Esophagus (tissue), 2 donors: ENCODE measurements at regions not wholly inside any gene's neighbourhood (a gene's known extent, or its start where the extent isn't known, plus 50 kb on each side); places are given as distances from the start of the nearest gene placed in this dataset.

Experiments
- H3K27ac ChIP-seq, 2 donors: one replicate each; pipeline ENCODE4 v1.5.1; 2013; ENCODE audit warnings: low read depth in 2 of 2, mild to moderate bottlenecking in 2 of 2, inconsistent platforms in 1 of 2, low read length in 1 of 2, moderate library complexity in 1 of 2
- H3K27me3 ChIP-seq, 2 donors: one replicate each; pipeline ENCODE4 v1.6.1; 2013; ENCODE audit warnings: low read length in 2 of 2, control low read depth in 1 of 2, mild to moderate bottlenecking in 1 of 2; ENCODE audit not compliant: insufficient read depth in 2 of 2, control insufficient read depth in 1 of 2
- H3K36me3 ChIP-seq, 2 donors: one replicate each; pipeline ENCODE4 v1.6.1; 2013; ENCODE audit warnings: low read length in 1 of 2; ENCODE audit not compliant: control insufficient read depth in 2 of 2, insufficient read depth in 2 of 2
- H3K4me1 ChIP-seq, 2 donors: one replicate each; pipeline ENCODE4 v1.6.1; 2013; ENCODE audit warnings: low read length in 1 of 2; ENCODE audit not compliant: control insufficient read depth in 2 of 2, insufficient read depth in 2 of 2
- H3K4me3 ChIP-seq, 2 donors: one replicate each; pipeline ENCODE4 v1.5.1; 2013; ENCODE audit warnings: low read length in 2 of 2, mild to moderate bottlenecking in 2 of 2, low read depth in 1 of 2, moderate library complexity in 1 of 2
- H3K9me3 ChIP-seq, 2 donors: one replicate each; pipeline ENCODE4 v1.6.1; 2013; ENCODE audit warnings: mild to moderate bottlenecking in 2 of 2, low read depth in 1 of 2, low read length in 1 of 2, moderate library complexity in 1 of 2; ENCODE audit not compliant: control insufficient read depth in 2 of 2, insufficient read depth in 1 of 2
- WGBS, 2 donors: extraction: QIAGEN DNeasy Blood & Tissue Kit; methylation state at CpG; one replicate each; pipeline ENCODE4 v1.1.7; 2013; 5-methylcytosine and 5-hydroxymethylcytosine counted together
- donor health status: healthy with polysubstance abuse.
- donor health status: Bipolar disorder and iron deficiency.

DNA sequence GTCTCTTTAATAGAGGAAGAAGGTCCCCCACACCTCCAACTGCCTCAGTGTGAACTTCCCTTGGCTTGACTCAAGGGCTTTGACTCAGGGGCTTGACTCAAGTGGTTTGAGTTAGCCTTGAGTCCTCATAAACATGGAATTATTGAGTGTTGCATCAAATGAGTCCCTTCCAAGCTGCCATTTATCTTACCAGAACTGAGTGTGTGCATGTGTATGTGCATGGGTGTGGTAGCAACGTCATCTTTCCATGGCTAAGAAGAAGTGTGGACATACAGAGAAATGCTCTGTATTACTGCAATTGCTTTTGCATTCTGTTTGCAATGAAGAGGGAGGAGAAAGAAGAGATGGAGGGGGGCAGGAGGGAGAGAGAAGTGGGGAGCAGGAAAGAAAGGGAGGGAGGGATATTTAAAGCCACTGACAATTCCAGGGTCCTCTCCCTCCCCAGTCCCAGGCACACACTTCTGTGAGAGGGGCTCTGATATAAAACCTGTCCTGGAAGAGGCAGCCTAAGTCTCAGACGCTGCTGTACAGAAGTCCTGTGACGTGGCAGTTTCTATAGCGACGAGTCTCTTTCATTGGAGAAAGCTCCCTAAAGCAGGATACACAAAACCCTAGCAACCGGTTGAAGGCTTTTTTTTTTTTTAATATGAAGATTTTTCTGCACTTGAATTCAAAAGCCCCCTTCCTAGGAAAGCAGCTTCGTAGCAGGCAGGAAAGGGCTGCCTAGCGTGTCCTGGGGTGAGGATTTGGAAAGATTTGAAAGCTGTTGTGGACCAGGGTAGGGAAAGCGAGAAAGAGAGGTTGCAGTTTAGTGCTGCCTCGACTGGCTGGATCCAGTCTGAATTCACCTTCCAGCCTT lies 93.3 kb upstream of the MAP1B start:
- Histone ChIP-seq H3K9me3 (no peaks in the 10 kb centered on the region), H3K4me3 (no peak overlapping the region), H3K27ac (no peak overlapping the region), H3K36me3 (no peaks in the 10 kb centered on the region), H3K27me3 (no peaks in the 10 kb centered on the region), H3K4me1 (peaks cover 0 to 2% of the 10 kb centered on the region in 2 donors)
- WGBS, 2 donors, result 51 to 56% methylated on average over 10 of the region's 10 CpGs

DNA sequence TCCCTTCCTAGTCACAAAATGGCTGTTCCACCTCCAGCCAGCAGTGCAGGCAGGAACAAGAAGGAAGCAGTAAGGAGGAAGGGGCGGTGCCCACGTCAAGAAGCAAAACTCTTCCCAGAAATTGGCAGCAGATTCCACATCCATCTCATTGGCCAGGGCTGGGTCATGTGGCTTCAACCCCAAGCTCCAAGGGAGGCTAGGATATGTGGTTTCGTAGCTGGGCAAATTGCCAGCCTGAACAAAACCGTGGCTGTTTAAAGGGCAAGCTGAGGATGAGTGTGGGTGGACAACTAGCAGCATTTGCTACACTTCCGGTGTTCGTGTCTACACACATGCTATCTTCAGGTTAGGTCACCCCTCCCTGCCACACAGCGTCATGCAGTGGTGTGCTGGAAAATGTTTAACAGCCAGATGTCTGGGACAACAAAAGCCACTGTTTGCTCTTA lies 92.1 kb upstream of the MAP1B start:
- Histone ChIP-seq H3K4me1 (peaks cover 2% of the 10 kb centered on the region in 2 donors), H3K36me3 (no peaks in the 10 kb centered on the region), H3K27ac (no peak overlapping the region), H3K9me3 (no peaks in the 10 kb centered on the region), H3K4me3 (no peak overlapping the region), H3K27me3 (no peaks in the 10 kb centered on the region)
- 45 to 49% methylated on average over 7 of the region's 7 CpGs for WGBS, 2 donors

DNA sequence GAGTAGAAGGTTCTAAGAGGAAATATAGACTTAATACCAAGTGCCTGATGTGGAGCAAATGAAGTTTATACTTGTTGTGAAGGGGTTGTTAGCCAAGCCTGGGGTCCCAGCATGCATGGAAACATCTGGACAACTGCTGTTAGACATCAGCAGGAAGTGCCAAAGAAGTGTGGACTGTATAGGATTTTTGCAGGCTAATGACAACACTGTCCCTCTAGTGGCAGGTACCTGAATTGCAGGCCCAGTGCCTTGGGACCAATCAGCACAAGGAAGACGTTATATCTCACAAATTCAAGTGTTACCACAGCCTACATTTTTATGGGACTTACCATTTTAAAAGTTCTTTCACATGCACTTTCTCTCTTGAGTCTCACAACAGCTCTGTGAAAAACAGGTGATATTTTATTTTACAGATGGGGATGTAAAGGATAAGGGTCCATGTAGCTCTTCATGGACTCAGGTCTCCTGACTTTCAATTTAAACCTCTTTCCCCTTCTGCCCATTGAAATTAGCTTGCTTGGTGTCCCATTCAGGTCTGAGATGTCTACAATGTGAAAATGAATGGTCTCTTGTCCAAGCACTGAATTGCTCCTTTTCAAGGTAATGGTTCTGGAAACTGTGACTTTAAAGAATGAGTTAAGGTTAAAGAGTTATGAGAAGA lies 89.0 kb upstream of the MAP1B start:
- 44 to 49% methylated on average over 1 of the region's 1 CpG for WGBS, 2 donors
- no peaks in the 10 kb centered on the region for H3K36me3 ChIP-seq
- no peak overlapping the region for H3K27ac ChIP-seq
- no peaks in the 10 kb centered on the region for H3K9me3 ChIP-seq
- H3K27me3 ChIP-seq, result peaks cover 0 to 3% of the 10 kb centered on the region in 2 donors
- peaks cover 2% of the 10 kb centered on the region in 2 donors for H3K4me1 ChIP-seq
- no peak overlapping the region for H3K4me3 ChIP-seq

DNA sequence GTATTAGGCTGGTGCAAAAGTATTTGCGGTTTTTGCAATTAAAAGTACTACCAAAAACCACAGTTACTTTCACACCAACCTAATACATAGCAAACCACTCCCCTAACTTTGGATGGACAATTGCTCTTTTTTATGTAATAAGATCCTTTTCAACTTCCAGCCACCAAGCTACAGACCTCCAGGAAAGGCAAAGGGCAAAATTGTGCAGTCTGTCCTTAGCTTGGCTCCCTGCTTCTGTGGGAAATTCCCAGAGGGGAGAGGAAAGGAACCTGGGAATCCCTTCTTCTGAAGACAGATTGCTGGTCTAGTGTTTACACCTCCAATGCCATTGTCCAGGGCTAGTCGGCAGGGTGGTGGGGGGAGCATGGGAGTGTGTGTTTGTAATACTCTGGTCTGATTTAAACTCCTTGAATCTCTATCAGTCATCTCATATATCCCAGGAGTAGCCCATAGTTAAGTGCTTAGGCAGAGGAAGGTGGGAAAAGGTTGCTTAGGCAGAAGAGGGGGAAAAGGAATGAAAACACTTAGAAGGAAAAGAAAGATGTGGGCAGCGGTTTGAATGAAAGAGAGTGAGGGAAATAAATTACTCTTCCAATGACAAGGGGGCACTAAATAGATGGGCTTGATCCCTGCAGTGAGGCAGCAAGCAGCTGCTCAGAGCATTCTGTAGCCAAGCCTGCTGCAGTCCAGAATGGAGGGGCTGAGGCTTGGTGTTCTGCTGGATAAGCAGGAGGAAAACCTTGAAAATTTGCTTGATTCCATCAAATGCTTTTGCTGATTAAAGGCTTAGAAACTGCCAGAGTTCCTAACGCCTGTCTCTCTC lies 86.9 kb upstream of the MAP1B start:
- Histone ChIP-seq H3K36me3 (no peaks in the 10 kb centered on the region), H3K4me3 (no peak overlapping the region), H3K4me1 (peaks cover 0 to 2% of the 10 kb centered on the region in 2 donors), H3K27ac (no peak overlapping the region), H3K9me3 (no peaks in the 10 kb centered on the region), H3K27me3 (peaks cover 0 to 3% of the 10 kb centered on the region in 2 donors)
- WGBS, 2 donors, result 54 to 64% methylated on average over 4 of the region's 4 CpGs

DNA sequence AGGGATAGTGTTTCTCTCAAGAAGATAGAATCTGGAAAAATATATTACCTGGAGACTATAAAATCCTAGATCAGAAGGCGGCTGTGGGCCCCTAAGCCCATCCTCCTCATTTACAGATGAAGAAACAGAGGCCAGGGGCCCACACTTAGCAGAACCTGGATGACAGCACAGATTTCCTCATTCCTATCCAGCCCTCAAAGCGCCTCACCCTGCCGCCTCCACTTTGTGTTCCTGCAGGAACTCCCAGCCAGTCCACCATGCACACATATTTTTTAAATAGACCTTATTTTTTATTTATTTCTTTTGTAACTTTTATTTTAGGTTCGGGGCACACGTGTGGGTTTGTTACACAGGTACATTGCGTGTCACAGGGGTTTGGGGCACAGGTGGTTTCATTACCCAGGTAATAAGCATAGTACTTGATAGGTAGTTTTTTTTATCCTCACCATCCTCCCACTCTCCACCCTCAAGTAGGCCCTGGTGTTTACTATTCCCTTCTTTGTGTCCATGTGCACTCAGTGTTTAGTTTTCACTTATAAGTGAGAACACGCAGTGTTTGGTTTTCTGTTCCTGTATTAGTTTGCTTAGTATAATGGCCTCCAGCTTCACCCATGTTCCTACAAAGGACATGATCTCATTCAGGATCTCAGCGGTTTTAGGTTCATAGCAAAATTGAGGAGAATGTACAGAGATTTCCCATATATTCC lies 85.5 kb upstream of the MAP1B start:
- Histone ChIP-seq H3K4me1 (peaks cover 0 to 2% of the 10 kb centered on the region in 2 donors), H3K36me3 (no peaks in the 10 kb centered on the region), H3K27me3 (peaks cover 0 to 3% of the 10 kb centered on the region in 2 donors), H3K9me3 (no peaks in the 10 kb centered on the region), H3K27ac (no peak overlapping the region), H3K4me3 (no peak overlapping the region)
- WGBS, 2 donors, result 87 to 93% methylated on average over 8 of the region's 8 CpGs

DNA sequence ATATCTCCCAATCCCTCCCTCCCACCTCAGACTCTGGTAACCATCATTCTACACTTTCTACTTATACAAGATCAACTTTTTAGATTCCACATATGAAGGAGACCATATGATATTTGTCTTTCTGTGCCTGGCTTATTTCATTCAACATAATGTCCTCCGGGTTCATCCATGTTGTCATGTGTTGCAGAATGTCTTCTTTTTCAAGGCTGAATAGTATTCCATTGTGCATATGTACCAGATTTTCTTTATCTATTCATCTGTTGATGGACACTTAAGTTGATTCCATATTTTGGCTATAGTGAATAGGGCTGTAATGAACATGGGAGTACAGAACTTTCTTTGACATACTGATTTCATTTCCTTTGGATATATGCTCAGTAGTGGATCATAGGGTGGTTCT lies 78.9 kb upstream of the MAP1B start:
- 95 to 98% methylated on average over 1 of the region's 1 CpG for WGBS, 2 donors
- no peak overlapping the region for H3K27ac ChIP-seq

DNA sequence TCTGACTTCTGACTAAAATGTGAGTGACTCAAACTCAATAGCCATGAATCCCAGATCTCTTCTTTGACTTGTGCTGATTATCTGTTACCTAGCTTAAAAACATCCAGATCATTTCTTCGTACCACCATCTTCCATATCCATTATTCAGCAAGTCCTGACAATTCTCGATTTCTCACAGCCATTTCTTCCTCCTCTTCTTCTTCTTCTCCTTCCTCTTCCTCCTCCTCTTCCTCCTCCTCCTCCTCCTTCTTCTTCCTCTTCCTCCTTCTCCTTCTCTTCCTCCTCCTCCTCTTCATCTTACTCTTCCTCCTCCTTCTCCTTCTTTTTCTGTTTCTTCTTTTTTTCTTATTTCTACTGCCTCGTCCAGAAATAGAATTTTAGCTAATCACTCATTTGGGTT lies 77.0 kb upstream of the MAP1B start:
- Histone ChIP-seq H3K9me3 (no peaks in the 10 kb centered on the region), H3K4me3 (no peak overlapping the region), H3K4me1 (no peaks in the 10 kb centered on the region), H3K27ac (no peak overlapping the region), H3K27me3 (no peaks in the 10 kb centered on the region), H3K36me3 (no peaks in the 10 kb centered on the region)
- 88 to 90% methylated on average over 3 of the region's 3 CpGs for WGBS, 2 donors

More for the DNA sequence above, 78.9 kb upstream of the MAP1B start:
- Histone ChIP-seq H3K4me1 (no peaks in the 10 kb centered on the region), H3K9me3 (no peaks in the 10 kb centered on the region), H3K4me3 (no peak overlapping the region), H3K27me3 (no peaks in the 10 kb centered on the region), H3K36me3 (no peaks in the 10 kb centered on the region)

DNA sequence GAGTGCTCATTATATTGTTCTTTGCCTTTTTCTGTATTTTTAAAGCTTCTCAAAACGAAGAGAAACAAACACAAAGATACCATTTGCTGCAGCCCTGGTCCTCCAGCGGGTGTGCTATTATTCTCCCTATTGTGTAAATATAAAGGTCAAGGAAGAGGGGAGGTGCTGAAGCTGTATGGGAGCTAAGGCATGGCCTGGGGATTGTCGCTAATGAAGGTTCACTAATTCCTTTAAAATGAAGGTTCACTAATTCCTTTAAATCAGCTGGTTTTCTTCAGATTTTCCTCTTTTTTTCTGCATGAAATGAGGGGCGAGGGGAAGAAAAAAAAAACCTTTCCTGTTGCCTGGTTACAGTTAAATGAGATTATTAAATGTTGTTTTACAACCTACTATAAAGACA lies 74.5 kb upstream of the MAP1B start:
- 59 to 76% methylated on average over 4 of the region's 4 CpGs for WGBS, 2 donors
- H3K36me3 ChIP-seq, result no peaks in the 10 kb centered on the region
- no peaks in the 10 kb centered on the region for H3K27me3 ChIP-seq
- H3K4me3 ChIP-seq, result no peak overlapping the region
- no peaks in the 10 kb centered on the region for H3K9me3 ChIP-seq
- no peaks in the 10 kb centered on the region for H3K4me1 ChIP-seq
- H3K27ac ChIP-seq, result no peak overlapping the region

DNA sequence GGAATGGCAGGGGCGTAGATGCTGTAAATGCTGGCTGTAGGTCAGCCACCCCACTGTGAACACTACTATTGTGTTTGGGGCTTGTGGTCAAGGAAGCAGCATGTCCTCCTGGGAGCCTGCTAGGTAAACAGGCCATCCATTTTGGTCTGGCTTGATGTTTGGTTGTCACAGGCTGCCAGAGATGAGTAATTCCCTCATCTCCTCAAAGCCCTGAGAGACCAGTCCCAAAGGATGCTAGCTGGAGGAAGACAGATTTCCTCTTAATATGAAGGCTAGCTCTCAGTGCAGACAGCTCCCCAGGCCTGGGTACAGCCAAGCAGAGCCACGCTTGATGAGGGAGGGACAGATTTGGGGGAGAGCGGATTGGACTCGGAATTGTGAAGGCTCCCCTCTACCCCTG lies 72.5 kb upstream of the MAP1B start:
- Histone ChIP-seq H3K27ac (no peak overlapping the region), H3K4me1 (no peaks in the 10 kb centered on the region), H3K36me3 (no peaks in the 10 kb centered on the region), H3K9me3 (no peaks in the 10 kb centered on the region), H3K27me3 (no peaks in the 10 kb centered on the region), H3K4me3 (no peak overlapping the region)
- WGBS, 2 donors, result 64 to 71% methylated on average over 4 of the region's 4 CpGs
